ENCODE measurements at regions not wholly inside any gene's neighbourhood (a gene's known extent, or its start where the extent isn't known, plus 50 kb on each side); places are given as distances from the start of the nearest gene placed in this dataset.
A peak's percentile ranks its signal among the peaks of the same experiment; 100 is the strongest.

DNA sequence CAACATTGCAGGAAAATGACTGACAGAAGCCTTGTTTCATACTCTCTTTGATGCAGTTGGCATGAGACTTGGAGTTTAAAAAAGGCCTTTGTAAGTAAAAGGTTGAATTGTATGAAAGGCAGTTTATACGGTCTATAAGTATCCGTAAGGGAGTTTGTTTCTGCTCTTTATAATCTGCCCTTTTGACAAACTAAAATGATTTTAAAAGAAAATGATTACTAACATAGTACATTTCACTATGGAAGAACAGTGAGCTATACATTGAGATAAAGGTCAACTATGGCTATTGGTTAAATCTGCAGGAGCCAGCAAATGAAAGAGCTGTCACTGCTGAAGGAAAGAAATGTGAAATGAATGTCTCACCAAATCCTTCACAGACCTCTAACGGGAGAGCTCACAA, 296.1 kb upstream of the SLITRK6 start:
- H3K4me1 Mint-ChIP-seq (ENCODE audit: unreplicated experiment): no peaks in the 10 kb centered on the region
- no peaks in the 10 kb centered on the region for H3K9me3 Mint-ChIP-seq (ENCODE audit: unreplicated experiment)
- TF ChIP-seq, protein P1, sequence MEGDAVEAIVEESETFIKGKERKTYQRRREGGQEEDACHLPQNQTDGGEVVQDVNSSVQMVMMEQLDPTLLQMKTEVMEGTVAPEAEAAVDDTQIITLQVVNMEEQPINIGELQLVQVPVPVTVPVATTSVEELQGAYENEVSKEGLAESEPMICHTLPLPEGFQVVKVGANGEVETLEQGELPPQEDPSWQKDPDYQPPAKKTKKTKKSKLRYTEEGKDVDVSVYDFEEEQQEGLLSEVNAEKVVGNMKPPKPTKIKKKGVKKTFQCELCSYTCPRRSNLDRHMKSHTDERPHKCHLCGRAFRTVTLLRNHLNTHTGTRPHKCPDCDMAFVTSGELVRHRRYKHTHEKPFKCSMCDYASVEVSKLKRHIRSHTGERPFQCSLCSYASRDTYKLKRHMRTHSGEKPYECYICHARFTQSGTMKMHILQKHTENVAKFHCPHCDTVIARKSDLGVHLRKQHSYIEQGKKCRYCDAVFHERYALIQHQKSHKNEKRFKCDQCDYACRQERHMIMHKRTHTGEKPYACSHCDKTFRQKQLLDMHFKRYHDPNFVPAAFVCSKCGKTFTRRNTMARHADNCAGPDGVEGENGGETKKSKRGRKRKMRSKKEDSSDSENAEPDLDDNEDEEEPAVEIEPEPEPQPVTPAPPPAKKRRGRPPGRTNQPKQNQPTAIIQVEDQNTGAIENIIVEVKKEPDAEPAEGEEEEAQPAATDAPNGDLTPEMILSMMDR (IDR thresholded peaks at IDR 0.05): no peak
- no peaks in the 10 kb centered on the region for H3K27me3 Mint-ChIP-seq (ENCODE audit: unreplicated experiment)
- DNase-seq (ENCODE audit: extremely low spot score, unreplicated experiment): no peak
- H3K4me3 Mint-ChIP-seq (ENCODE audit: unreplicated experiment): no peak overlapping the region
- no peaks in the 10 kb centered on the region for H3K36me3 Mint-ChIP-seq (ENCODE audit: unreplicated experiment)
- H3K27ac Mint-ChIP-seq (ENCODE audit: unreplicated experiment): no peak overlapping the region

DNA sequence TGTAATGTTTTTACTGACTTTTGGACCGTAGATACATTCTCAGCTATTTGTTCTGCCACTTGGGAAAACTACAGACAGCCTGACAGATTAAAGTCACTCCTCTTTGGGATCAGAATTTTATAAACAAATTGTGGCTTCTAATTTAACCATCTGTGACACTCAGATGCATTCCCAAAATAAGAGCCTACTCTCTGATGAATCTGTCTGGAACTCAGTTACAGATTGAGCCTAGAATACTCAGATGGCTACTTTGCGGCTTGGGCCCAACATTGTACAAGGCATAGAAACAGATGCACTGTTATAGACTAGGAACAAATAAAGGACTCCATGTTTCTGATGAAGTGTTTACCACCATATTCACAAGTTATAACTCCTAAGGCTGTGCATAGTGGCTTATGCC, 291.0 kb upstream of the SLITRK6 start:
- no peaks in the 10 kb centered on the region for H3K36me3 Mint-ChIP-seq (ENCODE audit: unreplicated experiment)
- H3K4me3 Mint-ChIP-seq (ENCODE audit: unreplicated experiment): no peak overlapping the region
- no peak for DNase-seq (ENCODE audit: extremely low spot score, unreplicated experiment)
- H3K27me3 Mint-ChIP-seq (ENCODE audit: unreplicated experiment): no peaks in the 10 kb centered on the region
- no peak overlapping the region for H3K27ac Mint-ChIP-seq (ENCODE audit: unreplicated experiment)
- H3K4me1 Mint-ChIP-seq (ENCODE audit: unreplicated experiment): no peaks in the 10 kb centered on the region
- H3K9me3 Mint-ChIP-seq (ENCODE audit: unreplicated experiment): no peaks in the 10 kb centered on the region
- TF ChIP-seq, protein P1 (IDR thresholded peaks at IDR 0.05): no peak

DNA sequence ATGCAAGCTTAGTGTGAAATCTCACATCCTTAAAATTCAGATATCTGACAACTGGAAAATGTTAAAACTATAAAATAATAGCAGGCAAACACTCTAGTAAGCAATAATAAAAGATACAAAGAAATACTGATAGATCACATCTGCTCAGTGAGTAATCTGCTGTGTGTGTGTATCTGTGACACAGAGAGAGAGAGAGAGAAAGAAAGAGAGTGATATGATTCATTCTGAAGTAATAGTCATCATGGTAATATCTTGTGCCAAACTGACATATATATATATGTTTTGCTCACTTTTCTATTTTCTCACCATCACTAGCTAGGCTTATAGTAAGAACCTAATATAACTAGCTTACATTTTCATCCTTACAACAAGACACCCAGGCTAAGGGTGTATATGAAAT, 288.0 kb upstream of the SLITRK6 start:
- H3K27ac Mint-ChIP-seq (ENCODE audit: unreplicated experiment): no peak overlapping the region
- no peaks in the 10 kb centered on the region for H3K9me3 Mint-ChIP-seq (ENCODE audit: unreplicated experiment)
- no peaks in the 10 kb centered on the region for H3K36me3 Mint-ChIP-seq (ENCODE audit: unreplicated experiment)
- H3K4me1 Mint-ChIP-seq (ENCODE audit: unreplicated experiment): no peaks in the 10 kb centered on the region
- H3K4me3 Mint-ChIP-seq (ENCODE audit: unreplicated experiment): no peak overlapping the region
- TF ChIP-seq, protein P1 (IDR thresholded peaks at IDR 0.05): no peak
- no peak for DNase-seq (ENCODE audit: extremely low spot score, unreplicated experiment)
- no peaks in the 10 kb centered on the region for H3K27me3 Mint-ChIP-seq (ENCODE audit: unreplicated experiment)

DNA sequence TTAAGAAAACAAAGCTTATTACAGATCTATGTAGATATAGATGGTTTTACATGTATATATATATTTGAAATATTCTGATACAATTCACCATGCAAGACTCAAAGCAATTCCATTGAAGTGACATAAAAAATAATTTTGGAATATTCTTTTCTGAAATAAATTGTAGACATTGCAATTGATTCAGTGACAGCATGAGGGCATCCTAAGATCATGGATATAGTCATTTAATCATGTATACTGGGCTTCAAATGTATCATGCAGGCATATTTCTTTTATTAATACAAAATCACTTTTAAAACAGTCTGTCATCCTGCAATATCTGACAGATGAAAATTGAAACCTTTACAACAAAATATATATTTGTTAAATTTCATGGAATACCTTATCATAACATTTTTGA, 286.7 kb upstream of the SLITRK6 start:
- Mint-ChIP-seq H3K4me3 (ENCODE audit: unreplicated experiment) (no peak overlapping the region), H3K9me3 (ENCODE audit: unreplicated experiment) (no peaks in the 10 kb centered on the region), H3K27ac (ENCODE audit: unreplicated experiment) (no peak overlapping the region), H3K4me1 (ENCODE audit: unreplicated experiment) (no peaks in the 10 kb centered on the region), H3K27me3 (ENCODE audit: unreplicated experiment) (no peaks in the 10 kb centered on the region), H3K36me3 (ENCODE audit: unreplicated experiment) (no peaks in the 10 kb centered on the region)
- no peak for DNase-seq (ENCODE audit: extremely low spot score, unreplicated experiment)
- TF ChIP-seq, protein P1 (IDR thresholded peaks at IDR 0.05): peak; percentile 35

DNA sequence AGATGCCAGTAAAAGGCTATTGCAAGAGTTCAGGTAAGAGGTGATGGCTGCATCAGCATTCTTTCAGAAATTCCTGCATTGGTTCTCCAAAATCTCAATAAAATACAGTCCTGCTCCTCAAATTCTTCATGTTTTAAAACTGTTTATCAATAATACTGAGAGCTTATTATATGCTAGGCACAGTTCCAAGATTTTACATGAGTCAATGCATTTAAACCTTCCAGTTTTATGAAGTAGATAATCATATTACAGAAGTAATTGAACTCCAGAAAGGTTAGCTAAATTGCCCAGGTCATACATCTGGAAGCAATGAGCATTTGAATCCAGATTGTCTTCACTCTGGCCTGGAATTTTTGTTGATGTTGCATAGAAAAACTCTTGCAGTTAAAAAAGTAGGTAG, 282.9 kb upstream of the SLITRK6 start:
- Mint-ChIP-seq H3K4me1 (ENCODE audit: unreplicated experiment) (no peaks in the 10 kb centered on the region), H3K36me3 (ENCODE audit: unreplicated experiment) (no peaks in the 10 kb centered on the region), H3K27ac (ENCODE audit: unreplicated experiment) (no peak overlapping the region), H3K9me3 (ENCODE audit: unreplicated experiment) (no peaks in the 10 kb centered on the region), H3K4me3 (ENCODE audit: unreplicated experiment) (no peak overlapping the region), H3K27me3 (ENCODE audit: unreplicated experiment) (no peaks in the 10 kb centered on the region)
- TF ChIP-seq, protein P1 (IDR thresholded peaks at IDR 0.05): no peak
- no peak for DNase-seq (ENCODE audit: extremely low spot score, unreplicated experiment)

Measured in osteocyte (in vitro differentiated cells).